RPMI8226 (cell line): ENCODE measurements at regions not wholly inside any gene's neighbourhood (a gene's known extent, or its start where the extent isn't known, plus 50 kb on each side); places are given as distances from the start of the nearest gene placed in this dataset.
"Not testable (repeated sequence)": the region's sequence is repeated elsewhere in the genome, so short reads cannot be mapped to it uniquely, and the experiment has no call there.

Experiments
- DNase-seq: peaks from one replicate; pipeline ENCODE4 v3.0.0-alpha.2; 2015

DNA sequence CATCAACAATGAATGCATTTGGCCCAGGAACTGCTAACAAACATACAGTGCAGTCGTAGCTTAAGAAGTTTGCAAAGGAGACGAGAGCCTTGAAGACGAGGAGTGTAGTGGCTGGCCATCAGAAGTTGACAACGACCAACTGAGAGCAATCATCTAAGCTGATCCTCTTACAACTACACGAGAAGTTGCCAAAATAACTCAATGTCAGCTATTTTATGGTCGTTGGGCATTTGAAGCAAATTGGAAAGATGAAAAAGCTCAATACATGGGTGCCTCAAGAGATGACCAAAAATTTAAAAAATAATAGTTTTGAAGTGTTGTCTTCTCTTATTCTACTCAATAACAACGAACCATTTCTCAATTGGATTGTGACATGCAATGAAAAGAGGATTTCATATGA lies 757.7 kb upstream of the CHD1 start:
- DNase-seq, result no peak

DNA sequence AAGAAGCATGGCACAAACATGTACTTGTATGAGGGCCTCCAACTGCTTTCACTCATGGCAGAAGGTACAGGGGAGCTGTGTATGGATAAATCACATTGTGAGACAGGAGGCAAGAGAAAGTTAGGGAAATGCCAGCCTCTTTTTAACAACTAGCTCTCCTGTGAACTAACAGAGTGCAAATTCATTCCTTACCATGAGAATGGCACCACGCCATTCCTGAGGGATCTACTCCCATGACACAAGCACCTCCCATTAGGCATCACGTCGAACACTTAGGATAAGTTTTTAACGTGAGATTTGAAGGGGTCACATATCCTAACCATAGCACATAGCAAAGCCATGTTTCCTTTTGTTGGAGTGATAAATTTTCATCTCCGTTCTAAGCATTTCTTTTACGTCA lies 747.2 kb upstream of the CHD1 start:
- DNase-seq, result no peak

DNA sequence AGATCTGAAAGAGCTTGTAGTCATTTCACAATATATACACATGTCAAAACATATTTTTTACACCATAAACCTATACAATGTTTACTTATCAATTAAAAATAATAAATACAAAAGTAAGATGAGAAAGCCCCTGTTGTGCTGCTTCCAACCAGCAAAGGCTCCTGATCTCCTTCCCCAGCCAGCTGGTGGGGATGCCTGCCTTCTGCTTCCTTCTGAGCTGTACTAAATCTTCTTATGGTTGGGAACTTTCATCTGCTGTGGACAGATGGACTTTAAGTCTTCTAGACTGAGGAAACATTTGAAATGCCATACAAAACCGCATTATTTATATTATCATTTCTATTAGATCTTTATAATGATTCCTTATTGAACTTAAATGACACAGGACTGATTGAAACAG lies 745.3 kb upstream of the CHD1 start:
- DNase-seq, result no peak

DNA sequence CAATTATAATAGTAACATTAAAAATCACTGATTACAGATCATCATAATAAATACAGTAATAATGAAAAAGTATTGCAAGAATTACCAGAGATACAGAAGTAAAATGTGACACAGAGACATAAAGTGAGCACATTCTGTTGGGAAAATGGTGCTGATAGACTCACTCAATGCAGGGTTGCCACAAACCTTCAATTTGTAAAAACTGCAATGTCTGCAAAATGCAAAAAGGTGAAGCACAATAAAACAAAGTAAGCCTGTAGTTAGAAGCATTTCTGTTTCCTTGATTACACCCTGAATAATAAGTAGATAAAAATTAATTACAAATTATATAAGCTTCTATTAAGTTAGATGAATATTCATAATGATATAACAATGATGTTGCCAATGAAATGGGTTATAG lies 736.2 kb upstream of the CHD1 start:
- no peak for DNase-seq

DNA sequence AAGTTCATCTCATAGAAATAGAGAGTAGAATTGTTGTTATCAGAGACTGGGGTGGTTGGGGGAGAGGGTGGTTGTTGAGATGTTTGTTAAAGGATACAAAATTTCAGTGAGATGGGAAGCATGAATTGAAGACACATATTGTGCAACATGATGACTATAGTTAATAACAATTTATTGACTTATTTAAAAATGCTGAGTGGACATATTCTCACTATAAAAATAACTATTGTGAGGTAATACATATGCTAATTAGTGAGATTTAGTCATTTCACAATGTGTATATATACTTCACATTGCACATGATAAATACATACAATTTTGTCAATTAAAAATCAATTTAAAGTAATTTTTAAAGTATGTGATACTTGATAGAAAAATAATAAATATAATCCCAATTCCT lies 722.5 kb upstream of the CHD1 start:
- no peak for DNase-seq

DNA sequence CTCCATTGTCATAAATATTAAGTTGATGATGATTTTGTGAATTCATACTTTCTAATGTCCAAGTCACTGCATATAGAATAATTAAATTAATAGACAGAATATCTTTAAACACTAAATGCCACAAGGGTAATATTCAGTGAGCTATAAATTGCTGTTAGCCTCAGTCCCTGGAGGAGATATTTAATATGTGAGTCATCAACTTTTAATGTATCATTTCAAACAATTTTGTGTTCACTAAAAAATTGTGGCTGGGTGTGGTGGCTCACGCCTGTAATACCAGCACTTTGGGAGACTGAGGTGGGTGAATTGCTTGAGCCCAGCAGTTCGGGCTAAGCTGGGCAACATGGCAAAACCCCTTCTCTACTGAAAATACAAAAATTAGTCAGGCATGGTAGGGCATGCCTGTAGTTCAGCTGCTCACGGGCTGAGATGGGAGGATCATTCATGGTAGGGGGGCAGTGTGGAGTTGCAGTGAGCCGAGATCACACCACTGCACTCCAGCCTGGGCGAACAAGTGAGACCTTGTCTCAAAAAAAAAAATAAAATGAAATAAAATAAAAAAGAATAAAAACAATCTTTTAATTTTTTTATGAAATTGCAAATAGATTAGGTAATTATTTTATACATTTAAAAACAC lies 717.3 kb upstream of the CHD1 start:
- no peak for DNase-seq

DNA sequence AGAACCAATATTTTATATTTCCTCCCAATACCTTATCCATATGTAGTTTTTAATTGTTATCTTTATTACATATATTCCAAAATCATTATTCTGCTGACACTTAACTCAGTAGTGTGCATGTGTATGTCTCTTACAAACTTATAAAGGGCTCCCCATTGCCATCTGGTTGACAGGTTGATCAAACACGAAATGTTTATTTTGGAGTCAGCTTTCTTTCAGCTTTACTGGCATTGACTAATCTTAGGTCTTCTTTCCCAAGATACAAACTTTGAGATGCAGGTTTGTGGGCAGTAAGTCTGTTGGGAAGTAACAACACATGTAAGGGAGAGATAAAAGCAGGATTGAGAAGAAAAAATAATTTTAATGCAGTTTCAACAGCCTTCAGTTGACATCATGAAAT lies 716.0 kb upstream of the CHD1 start:
- DNase-seq, result no peak

DNA sequence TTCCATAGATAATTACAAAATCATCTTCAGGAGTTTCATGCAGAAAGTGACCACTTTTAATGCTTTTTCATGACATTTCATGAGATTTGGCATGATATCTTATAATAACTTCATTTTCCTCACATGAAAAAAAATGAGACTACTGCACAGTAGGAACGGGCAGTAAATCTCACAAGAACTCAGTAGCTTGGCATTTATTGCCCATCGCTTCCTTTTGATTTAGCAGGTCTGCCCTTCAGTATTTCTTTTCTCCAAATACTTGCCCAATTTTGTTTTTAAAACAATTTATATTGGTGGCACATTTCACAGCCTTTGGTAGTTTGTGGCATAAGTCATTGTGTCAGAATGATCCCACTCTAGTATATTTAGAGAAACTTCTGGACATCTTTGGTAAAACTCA lies 711.8 kb upstream of the CHD1 start:
- DNase-seq, result no peak

DNA sequence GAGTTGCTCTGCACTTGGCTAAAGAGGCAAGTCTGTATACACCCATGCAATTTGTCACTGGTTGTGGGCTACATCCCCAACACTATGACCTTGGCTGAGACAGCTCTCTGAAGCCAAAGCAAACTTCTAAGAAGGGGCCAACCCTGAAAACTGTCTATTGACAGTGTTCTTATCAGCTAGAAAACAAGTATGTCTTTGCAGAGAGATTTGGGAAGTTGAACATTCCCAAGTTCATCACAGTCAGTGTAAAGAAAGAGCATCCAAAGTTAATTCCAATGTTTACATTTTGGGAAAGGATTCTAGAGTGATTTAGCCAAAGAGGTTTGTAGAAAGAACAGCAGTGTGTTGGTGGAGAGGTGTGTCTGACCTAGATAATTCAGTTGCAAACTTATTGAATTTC lies 711.1 kb upstream of the CHD1 start:
- no peak for DNase-seq

DNA sequence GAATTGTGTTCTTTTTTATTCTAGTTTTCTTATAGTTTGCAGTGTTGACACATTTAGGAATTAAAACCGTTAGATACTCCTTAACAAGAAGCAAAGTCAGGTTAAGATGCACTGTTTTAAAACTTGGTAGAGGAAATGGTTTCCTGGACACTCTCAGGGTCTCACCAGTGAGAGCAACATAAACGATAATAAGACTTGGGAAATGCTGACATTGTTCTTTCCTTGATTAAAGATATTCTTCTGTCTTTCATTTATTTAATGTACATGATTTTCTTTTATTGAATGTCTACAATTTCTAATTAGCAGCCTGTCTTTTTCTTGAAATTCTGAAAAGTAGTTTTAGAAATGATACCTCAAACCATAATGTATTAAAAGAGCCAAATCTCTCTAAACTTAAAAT lies 707.9 kb upstream of the CHD1 start:
- DNase-seq, result no peak

DNA sequence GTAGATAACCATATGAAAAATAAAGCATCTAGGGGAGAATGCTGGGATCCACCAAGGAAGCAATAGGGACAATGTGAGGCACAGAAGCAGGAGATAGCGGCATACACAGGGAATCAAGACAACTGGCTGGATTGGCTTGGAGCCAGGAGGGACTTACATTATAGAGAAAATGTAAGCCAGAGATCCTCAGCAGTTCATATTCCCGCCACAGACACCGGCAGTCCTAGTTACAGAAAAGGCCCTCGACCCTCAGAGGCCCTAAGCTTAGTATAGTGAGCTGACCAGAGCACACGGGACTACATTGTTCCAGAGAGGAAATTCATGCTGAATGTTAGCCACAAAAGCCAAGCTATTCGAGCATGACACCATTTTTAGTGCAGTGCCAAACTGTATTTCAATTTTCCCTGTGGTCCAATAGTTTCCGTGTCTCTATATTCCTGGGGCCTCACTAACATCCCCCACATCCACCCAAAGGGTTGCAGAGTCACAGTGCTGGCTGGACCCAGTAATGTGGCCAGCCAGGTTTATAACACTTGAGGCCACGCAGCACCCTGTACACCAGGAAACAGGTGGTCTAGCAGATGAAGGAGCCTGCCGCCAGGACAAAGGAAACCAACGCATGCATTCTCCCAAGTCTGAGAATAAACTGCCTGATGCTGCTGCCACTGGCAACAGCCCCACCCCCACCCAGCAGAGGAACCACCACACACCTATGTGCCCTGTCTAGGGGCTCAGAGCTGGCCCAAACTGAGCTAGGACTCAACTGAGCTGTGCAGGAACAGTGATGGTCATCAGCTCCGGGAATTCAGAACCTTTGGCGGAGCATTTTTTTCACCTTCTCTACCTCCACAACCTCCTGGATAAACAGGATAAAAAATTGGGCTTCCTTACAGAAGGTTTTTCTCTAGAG lies 693.2 kb upstream of the CHD1 start:
- no peak for DNase-seq

DNA sequence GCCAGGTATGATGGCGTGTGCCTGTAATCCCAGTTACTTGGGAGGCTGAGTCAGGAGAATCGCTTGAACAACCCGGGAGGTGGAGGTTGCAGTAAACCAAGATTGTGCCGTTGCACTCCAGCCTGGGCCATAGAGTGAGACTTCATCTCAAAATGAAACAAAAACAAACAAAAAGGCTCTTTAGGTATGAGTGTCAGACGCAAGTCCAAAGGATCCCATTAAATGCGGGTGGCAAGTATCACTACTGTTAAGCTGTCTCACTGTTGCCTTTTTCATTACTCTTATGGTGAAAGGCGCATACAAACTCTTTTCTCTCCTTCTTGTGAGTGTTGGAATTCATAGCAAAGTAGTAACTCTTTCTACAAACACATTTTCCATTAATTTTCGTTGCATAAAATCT lies 688.5 kb upstream of the CHD1 start:
- no peak for DNase-seq

DNA sequence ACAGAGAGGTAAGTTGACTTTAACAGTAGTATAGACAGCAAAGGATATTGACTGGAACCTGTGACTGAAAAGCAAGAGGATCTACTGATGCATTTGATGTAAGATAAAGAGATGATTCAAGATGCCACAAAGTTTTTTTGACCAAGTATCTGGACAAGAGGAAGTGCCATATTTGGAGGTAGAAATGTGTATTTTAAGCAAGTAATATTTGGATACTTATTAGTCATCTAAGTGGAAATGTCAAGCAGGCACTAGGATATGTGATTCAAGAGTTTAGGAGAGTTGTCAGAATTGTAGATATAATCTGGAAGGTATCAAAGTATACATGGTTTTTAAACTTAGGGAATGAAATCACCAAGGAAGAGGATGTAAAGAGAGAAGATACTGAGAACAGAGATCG lies 686.1 kb upstream of the CHD1 start:
- no peak for DNase-seq

DNA sequence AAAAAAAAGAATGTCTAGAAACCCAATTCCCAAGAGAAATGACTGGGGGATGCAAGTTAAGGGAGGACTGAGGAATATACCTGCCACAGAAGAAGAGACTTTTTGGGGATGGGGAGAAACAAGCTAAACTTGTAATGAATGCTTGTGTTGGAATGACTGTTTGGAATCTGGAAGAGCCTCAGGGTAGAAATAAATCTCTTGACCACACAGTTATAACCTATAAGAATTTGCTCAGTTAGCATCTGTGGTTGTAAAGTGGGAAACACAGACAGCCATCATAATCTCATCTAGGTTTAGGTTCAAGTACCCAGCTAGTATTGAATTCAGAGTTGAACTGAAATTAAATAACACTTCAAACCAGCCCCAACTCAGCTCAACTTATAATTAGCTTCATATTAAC lies 678.3 kb upstream of the CHD1 start:
- no peak for DNase-seq

DNA sequence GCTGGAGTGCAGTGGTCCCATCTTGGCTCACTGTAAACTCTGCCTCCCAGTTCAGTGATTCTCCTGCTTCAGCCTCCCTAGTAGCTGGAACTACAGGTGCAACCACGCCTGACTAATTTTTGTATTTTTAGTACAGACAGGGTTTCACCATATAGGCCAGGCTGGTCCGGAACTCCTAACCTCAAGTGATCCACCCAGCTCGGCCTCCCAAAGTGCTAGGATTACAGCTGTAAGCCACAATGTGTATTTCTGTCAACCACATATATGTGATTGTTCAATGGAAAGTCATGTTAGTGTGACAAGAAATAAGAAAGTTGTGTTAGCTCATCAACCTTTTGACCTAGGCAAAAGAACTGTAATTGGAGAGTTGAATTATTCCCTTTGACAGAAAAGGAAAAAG lies 677.1 kb upstream of the CHD1 start:
- no peak for DNase-seq

DNA sequence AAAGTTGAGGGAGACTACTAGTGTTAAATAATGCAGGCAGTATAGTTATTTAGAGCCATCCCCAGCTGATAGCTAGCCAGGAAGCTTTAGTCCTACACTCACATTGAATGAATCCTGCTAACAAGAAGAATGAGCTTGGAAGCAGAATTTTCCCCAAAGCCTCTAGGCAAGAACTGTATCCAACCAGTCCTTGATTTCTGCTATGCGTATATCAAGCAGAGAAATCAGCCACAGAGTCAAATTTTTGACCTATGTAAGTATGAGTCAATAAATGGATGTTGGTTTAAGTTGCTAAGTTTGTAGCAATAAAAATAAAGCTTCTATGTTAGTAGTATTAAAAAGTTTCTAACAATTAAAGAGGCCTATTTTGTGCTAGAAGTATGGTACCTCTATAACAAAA lies 672.1 kb upstream of the CHD1 start:
- DNase-seq, result no peak

DNA sequence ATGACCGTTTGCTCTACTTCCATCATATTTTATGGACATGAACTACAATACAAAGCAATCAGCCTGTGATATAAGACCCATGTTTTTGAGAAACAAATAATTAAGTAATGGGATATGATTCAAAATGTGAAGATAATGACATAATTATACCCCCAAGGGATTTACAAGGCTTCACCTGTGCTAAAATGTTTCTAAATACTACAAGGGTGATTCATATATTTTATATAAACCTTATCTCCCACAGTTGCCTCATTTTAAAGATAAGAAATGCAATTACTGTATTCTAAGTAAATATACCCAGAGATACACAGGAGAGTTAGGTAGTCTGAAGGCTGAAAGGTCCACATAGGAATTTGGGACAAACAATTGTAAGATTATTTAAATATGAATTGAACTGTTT lies 662.0 kb upstream of the CHD1 start:
- no peak for DNase-seq

DNA sequence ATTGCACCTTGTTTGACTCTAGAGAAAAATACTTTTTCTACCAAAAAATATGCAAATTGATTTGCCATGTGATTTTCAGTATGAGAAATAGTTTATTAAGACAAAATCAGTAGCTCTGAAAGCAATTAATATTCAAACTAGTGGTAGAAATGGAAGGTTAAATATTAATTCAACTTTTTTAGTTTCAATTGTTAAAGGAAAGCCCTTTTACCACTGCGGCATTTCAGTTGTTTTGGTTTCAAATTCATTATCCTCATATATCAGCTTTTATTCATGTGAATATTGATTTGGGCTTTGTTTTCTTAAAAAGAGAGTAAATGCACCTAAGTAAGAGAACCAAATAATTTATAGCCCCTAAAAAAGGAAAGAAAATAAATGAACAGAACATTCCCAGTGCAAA lies 660.6 kb upstream of the CHD1 start:
- DNase-seq, result no peak

DNA sequence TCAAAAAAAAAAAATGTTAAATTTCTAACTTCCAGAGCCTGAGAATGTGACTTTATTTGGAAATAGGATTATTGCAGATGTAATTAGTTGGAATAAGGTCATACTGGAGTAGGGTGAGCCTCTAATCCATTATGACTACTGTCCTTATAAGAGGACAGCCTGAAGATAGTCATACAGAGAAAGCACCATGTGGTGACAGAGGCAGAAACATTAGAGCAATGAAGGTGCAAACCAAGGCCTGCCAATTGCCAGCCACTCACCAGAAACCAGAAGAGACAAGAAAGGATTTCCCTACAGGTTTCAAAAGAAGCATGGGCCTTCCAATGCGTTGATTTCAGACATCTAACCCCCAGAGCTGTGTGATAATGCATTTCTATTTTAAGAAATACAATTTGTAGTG lies 659.2 kb upstream of the CHD1 start:
- no peak for DNase-seq

DNA sequence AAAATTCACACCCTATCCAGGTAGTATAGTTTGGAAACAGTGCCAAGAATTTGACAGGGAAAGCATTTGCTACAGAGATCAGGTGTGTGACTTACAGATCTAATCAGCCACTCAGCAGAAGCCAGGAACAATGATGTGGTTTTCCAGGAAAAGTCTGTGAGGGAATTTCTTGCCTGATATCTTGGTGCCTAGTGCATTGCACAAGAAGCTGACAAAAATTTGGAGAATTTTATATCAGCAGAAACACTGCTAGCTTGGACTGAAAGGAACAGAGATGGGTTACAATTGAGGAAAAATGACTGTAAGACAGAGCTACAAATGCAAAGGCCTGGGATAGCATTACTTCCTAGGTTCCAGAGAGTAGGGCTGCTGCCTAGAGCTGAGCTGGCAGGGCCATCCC lies 658.1 kb upstream of the CHD1 start:
- DNase-seq, result no peak

DNA sequence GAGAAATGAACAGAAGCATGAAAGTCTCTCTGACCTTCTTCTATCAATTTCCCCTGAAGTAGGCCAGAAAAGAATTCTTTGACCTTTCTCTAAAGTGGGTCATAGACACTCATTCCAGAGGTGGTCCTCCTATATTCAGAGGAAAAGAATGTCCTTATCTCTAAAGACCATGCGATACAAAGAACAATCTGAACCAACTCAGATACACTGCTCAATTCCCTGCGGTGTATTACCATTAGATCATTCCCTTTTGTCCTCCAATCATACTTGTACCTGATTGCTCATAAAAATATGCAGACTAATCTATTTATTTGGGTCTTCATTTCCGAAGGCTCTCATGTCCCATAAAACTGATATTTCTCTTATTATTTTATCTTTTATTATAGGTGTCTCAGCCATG lies 652.4 kb upstream of the CHD1 start:
- DNase-seq, result not testable (repeated sequence)

DNA sequence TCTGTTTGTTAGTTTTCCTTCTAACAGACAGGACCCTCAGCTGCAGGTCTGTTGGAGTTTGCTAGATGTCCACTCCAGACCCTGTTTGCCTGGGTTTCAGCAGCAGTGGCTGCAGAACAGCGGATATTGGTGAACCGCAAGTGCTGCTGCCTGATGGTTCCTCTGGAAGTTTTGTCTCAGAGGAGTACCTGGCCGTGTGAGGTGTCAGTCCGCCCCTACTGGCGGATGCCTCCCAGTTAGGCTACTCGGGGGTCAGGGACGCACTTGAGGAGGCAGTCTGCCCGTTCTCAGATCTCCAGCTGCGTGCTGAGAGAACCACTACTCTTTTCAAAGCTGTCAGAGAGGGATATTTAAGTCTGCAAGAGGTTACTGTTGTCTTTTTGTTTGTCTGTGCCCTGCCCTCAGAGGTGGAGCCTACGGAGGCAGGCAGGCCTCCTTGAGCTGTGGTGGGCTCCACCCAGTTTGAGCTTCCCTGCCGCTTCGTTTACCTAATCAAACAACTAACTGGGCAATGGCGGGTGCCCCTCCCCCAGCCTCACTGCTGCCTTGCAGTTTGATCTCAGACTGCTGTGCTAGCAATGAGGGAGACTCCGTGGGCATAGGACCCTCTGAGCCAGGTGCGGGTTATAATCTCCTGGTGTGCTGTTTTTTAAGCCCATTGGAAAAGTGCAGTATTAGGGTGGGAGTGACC lies 634.3 kb upstream of the CHD1 start:
- not testable (repeated sequence) for DNase-seq

DNA sequence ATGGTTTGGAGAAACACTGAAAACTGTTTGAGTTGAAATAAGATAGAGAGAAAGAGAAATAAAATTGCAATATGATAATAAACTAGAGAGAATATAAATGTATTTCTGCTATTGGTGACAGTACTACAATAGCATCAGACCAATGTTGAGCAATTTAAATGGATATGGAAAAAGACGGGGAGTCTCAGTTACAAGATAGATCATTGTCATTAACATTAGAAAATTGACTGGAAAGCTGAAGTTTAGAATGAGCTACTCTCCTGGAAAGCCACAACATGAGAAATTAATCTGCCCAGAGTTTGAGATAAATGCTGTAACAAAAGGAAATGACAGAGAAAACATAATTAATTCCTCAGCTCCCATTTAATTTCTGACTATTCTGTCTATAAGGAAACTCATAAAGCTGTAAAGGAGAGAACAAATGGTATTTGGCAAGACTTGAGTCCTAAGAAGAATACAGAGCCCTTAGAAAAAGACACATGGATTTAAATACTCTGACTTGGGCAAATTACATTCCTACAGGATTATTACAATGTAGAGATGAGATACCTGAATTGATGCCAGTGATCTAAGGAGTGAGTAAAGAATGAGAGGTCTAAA lies 624.5 kb upstream of the CHD1 start:
- DNase-seq, result no peak

DNA sequence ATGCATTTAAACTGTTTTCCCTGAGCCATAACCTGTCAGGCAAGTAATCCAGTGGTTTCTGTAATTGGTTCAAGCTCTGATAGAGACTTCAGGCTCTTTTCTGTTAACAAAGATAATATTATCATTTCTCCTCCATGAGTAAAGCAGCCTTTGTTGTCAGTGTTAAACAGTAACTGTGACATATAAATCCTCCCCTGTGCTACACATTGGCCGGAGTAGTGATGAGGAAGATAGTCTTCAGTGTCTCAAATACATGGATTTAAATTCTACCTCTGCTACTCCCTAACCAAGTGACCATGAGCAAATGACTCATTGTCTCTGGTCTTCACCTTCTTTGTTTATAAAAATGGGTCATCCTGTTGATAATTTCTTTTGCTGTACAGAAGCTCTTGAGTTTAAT lies 615.5 kb upstream of the CHD1 start:
- DNase-seq, result no peak
